ENCODE measurements at regions not wholly inside any gene's neighbourhood (a gene's known extent, or its start where the extent isn't known, plus 50 kb on each side); places are given as distances from the start of the nearest gene placed in this dataset.

DNA sequence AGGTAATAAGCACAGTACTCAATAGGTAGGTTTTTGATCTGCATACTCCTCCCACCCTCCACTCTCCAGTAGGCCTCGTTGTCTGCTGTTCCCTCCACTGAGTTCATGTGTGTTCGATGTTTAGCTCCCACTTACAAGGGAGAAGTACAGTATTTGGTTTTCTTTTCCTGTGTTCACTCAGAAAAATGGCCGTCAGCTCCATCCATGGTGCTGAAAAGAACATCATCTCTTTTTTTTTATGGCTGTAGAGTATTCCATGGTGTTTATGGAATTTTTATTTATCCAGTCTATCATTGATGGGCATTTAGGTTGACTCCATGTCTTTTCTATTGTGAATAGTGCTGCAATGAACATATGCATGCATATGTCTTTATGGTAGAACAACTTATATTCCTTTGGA lies 849.7 kb upstream of the NRXN1 start:
- intact Hi-C loops (cut with DNase I; ENCODE audit: low total_unique reads) = no loop called here
- Histone ChIP-seq H3K27ac (no peak overlapping the region), H3K9me3 (peaks cover 0 to 13% (median 0%) of the 10 kb centered on the region in 3 donors), H3K4me1 (no peaks in the 10 kb centered on the region), H3K27me3 (no peaks in the 10 kb centered on the region), H3K36me3 (no peaks in the 10 kb centered on the region), H3K4me3 (no peak overlapping the region)
- DNase-seq = no peak
- TF ChIP-seq, protein P1, sequence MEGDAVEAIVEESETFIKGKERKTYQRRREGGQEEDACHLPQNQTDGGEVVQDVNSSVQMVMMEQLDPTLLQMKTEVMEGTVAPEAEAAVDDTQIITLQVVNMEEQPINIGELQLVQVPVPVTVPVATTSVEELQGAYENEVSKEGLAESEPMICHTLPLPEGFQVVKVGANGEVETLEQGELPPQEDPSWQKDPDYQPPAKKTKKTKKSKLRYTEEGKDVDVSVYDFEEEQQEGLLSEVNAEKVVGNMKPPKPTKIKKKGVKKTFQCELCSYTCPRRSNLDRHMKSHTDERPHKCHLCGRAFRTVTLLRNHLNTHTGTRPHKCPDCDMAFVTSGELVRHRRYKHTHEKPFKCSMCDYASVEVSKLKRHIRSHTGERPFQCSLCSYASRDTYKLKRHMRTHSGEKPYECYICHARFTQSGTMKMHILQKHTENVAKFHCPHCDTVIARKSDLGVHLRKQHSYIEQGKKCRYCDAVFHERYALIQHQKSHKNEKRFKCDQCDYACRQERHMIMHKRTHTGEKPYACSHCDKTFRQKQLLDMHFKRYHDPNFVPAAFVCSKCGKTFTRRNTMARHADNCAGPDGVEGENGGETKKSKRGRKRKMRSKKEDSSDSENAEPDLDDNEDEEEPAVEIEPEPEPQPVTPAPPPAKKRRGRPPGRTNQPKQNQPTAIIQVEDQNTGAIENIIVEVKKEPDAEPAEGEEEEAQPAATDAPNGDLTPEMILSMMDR (IDR thresholded peaks at IDR 0.05) = no peak

DNA sequence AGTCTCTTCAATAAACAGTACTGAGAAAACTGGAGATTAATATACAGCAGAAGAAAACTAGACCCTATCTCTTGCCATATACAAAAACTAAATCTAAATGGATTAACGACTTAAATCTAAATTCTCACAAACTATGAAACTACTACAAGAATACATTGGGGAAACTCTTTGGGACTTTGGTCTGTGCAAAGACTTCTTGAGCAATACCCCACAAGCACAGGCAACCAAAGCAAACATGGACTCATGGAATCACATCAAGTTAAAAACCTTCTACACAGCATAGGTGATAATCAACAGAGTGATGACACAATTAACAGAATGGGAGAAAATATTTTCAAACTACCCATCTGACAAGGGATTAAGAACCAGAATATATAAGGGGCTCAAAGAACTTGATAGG lies 848.2 kb upstream of the NRXN1 start:
- H3K9me3 ChIP-seq = peaks cover 4 to 13% (median 6%) of the 10 kb centered on the region in 3 donors
- DNase-seq = no peak
- H3K36me3 ChIP-seq = no peaks in the 10 kb centered on the region
- no peak overlapping the region for H3K4me3 ChIP-seq
- H3K4me1 ChIP-seq = no peaks in the 10 kb centered on the region
- no peak overlapping the region for H3K27ac ChIP-seq
- TF ChIP-seq, protein P1 (IDR thresholded peaks at IDR 0.05) = no peak
- intact Hi-C loops (cut with DNase I; ENCODE audit: low total_unique reads) = no loop called here
- H3K27me3 ChIP-seq = no peaks in the 10 kb centered on the region

DNA sequence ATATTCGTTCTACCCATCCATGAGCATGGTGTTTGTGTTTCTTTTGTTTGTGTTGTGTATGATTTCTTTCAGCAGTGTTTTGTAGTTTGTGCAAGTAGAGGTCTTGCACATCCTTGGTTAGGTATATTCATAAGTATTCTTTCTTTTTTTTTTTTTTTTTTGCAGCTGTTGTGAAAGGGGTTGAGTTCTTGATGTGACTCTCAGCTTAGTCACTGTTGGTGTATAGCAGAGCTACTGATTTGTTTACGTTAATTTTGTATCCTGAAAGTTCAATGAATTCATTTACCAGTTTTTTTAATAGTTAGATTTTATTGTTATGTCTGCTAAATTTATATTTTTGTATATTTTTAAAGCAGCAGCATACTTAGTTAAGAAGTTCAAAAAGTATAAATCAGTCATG lies 834.4 kb upstream of the NRXN1 start:
- Histone ChIP-seq H3K36me3 (no peaks in the 10 kb centered on the region), H3K9me3 (no peaks in the 10 kb centered on the region), H3K27ac (no peak overlapping the region), H3K4me1 (no peaks in the 10 kb centered on the region), H3K27me3 (no peaks in the 10 kb centered on the region), H3K4me3 (no peak overlapping the region)
- TF ChIP-seq, protein P1 (IDR thresholded peaks at IDR 0.05) = no peak
- DNase-seq = no peak
- intact Hi-C loops (cut with DNase I; ENCODE audit: low total_unique reads) = no loop called here

DNA sequence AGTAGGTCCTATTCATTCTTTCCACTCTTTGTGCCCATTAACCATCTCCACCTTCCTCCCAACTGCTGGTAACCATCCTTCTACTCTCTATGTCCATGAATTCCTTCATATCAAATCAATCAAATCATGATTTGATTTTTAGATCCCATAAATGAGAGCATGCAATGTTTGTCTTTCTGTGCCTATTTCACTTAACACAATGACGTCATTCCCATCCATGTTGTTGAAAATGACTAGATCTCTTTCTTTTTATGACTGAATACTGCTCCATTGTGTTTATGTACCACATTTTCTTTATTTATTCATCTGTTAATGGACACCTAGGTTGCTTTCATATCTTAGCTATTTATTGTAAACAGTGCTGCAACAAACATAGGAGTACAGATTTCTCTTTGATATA lies 827.3 kb upstream of the NRXN1 start:
- H3K4me3 ChIP-seq = no peak overlapping the region
- no peak overlapping the region for H3K27ac ChIP-seq
- no peaks in the 10 kb centered on the region for H3K9me3 ChIP-seq
- DNase-seq = no peak
- intact Hi-C loops (cut with DNase I; ENCODE audit: low total_unique reads) = no loop called here
- H3K36me3 ChIP-seq = no peaks in the 10 kb centered on the region
- H3K27me3 ChIP-seq = no peaks in the 10 kb centered on the region
- TF ChIP-seq, protein P1 (IDR thresholded peaks at IDR 0.05) = no peak
- no peaks in the 10 kb centered on the region for H3K4me1 ChIP-seq

DNA sequence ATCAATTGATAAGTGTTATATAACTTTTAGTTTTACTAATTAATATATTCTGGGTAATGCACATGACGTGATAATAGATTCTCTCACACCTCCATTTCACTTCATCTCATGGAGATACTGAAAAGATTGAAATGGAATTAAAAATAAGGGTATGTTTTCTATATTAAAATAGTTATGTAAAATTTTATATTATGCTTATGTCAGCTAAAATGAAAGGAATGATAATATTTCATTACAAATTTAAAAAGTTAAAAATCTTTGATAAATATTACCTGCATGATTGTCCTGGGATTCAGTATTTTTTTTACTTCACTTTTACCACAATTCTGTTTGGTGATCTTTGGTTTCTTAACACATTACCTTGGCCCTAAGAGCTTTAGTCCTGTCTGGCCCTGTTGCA lies 823.8 kb upstream of the NRXN1 start:
- H3K4me3 ChIP-seq = no peak overlapping the region
- no peak overlapping the region for H3K27ac ChIP-seq
- H3K27me3 ChIP-seq = no peaks in the 10 kb centered on the region
- intact Hi-C loops (cut with DNase I; ENCODE audit: low total_unique reads) = no loop called here
- no peaks in the 10 kb centered on the region for H3K36me3 ChIP-seq
- no peaks in the 10 kb centered on the region for H3K9me3 ChIP-seq
- no peaks in the 10 kb centered on the region for H3K4me1 ChIP-seq
- TF ChIP-seq, protein P1 (IDR thresholded peaks at IDR 0.05) = no peak
- no peak for DNase-seq

DNA sequence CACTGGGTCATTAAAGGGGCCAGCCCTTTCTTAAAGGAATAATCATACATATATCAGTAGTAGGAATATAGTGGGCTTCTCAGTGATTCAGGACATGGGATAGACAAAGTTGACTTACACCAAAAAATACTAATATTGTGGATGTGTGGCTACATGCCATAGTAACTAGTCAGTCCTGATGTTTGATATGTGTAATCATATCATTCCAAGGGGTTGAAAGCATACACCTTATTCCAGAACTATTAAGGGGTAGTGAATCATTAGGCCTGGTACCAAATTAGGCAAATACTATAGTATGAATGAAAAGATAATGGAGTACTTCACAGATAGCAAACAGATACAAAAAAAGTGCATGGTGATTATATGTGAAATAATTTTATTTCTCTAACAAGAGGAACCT lies 814.9 kb upstream of the NRXN1 start:
- Histone ChIP-seq H3K27me3 (no peaks in the 10 kb centered on the region), H3K36me3 (no peaks in the 10 kb centered on the region), H3K4me1 (no peaks in the 10 kb centered on the region), H3K9me3 (no peaks in the 10 kb centered on the region), H3K27ac (no peak overlapping the region), H3K4me3 (no peak overlapping the region)
- intact Hi-C loops (cut with DNase I; ENCODE audit: low total_unique reads) = no loop called here
- TF ChIP-seq, protein P1 (IDR thresholded peaks at IDR 0.05) = no peak
- DNase-seq = no peak
